Upper lobe of left lung (tissue), 6 donors: ENCODE measurements at regions not wholly inside any gene's neighbourhood (a gene's known extent, or its start where the extent isn't known, plus 50 kb on each side); places are given as distances from the start of the nearest gene placed in this dataset.
A peak's percentile ranks its signal among the peaks of the same experiment; 100 is the strongest.

Experiments
- ATAC-seq, 2 donors: fragments of 200-7000 bp; cut with Tn5 transposase; one replicate each; pipeline ENCODE4 v1.9.1; 2022; ENCODE audit warnings: mild to moderate bottlenecking in 2 of 2, moderate library complexity in 2 of 2; ENCODE audit not compliant: low FRiP score in 2 of 2
- DNase-seq, 2 donors: peaks; one replicate each; pipeline ENCODE4 v3.0.0-alpha.2; 2019 to 2020
- H3K27ac ChIP-seq, 4 donors: fragments of 200-600 bp; sonication (generic); one replicate each; pipeline ENCODE4 v1.5.1; 2016 to 2019
- H3K27me3 ChIP-seq, 4 donors: fragments of 200-600 bp; sonication (generic); one replicate each; pipeline ENCODE4 v1.5.1; 2017 to 2019
- H3K36me3 ChIP-seq, 4 donors: fragments of 200-600 bp; sonication (generic); one replicate each; pipeline ENCODE4 v1.5.1; 2016 to 2019
- H3K4me1 ChIP-seq, 4 donors: fragments of 200-600 bp; sonication (generic); one replicate each; pipeline ENCODE4 v1.5.1; 2018 to 2019
- H3K4me3 ChIP-seq, 4 donors: fragments of 200-600 bp; sonication (generic); one replicate each; pipeline ENCODE4 v1.5.1; 2017 to 2019; ENCODE audit warnings: mild to moderate bottlenecking in 2 of 4, moderate library complexity in 1 of 4
- H3K9me3 ChIP-seq, 4 donors: fragments of 200-600 bp; sonication (generic); one replicate each; pipeline ENCODE4 v1.5.1; 2018 to 2019
- EP300 ChIP-seq, 4 donors: sonication (generic); formaldehyde crosslinking; IDR thresholded peaks; one replicate each; pipeline ENCODE4 v1.5.1; 2017; ENCODE audit warnings: antibody characterized with exemption in 4 of 4, control low read depth in 2 of 4
- POLR2A ChIP-seq, 4 donors: fragments of 450-650 bp; IDR thresholded peaks; one replicate each; pipeline ENCODE4 v1.5.1; 2016 to 2017; ENCODE audit warnings: antibody characterized with exemption in 4 of 4, mild to moderate bottlenecking in 2 of 4
- POLR2AphosphoS5 ChIP-seq, 2 donors: sonication (generic); formaldehyde crosslinking; IDR thresholded peaks; one replicate each; pipeline ENCODE4 v1.5.1; 2017; ENCODE audit warnings: antibody characterized with exemption in 2 of 2
- WGBS, 2 donors: methylation state at CpG; one replicate each; pipeline ENCODE4 v1.1.5; 2017 to 2018; 5-methylcytosine and 5-hydroxymethylcytosine counted together
- TF ChIP-seq, protein P1 (sequence below), 6 experiments: fragments of 450-650 bp in 4 of 6; fragments of 200-600 bp in 2 of 6; sonication (generic) in 2 of 6; IDR thresholded peaks; one replicate each; pipeline ENCODE4 v1.5.1; 2016 to 2019; ENCODE audit warnings: antibody characterized with exemption in 6 of 6
- donor health status: DM: no; HTN: no; CAD: no; lungs with moderate emphysema.
- donor health status: DM: no; HTN: yes; CAD: no; lungs with severe emphysema.

- Histone ChIP-seq H3K36me3 (no peaks in the 10 kb centered on the region), H3K4me1 (peaks cover 0 to 6% (median 0%) of the 10 kb centered on the region in 4 donors), H3K27ac (no peak overlapping the region), H3K27me3 (no peaks in the 10 kb centered on the region), H3K9me3 (no peaks in the 10 kb centered on the region), H3K4me3 (no peak overlapping the region)
- no peak for ATAC-seq
- TF ChIP-seq EP300 (IDR thresholded peaks at IDR 0.05) (no peak), POLR2AphosphoS5 (IDR thresholded peaks at IDR 0.05) (no peak)
- TF ChIP-seq, protein P1, sequence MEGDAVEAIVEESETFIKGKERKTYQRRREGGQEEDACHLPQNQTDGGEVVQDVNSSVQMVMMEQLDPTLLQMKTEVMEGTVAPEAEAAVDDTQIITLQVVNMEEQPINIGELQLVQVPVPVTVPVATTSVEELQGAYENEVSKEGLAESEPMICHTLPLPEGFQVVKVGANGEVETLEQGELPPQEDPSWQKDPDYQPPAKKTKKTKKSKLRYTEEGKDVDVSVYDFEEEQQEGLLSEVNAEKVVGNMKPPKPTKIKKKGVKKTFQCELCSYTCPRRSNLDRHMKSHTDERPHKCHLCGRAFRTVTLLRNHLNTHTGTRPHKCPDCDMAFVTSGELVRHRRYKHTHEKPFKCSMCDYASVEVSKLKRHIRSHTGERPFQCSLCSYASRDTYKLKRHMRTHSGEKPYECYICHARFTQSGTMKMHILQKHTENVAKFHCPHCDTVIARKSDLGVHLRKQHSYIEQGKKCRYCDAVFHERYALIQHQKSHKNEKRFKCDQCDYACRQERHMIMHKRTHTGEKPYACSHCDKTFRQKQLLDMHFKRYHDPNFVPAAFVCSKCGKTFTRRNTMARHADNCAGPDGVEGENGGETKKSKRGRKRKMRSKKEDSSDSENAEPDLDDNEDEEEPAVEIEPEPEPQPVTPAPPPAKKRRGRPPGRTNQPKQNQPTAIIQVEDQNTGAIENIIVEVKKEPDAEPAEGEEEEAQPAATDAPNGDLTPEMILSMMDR (IDR thresholded peaks at IDR 0.05) = no peak
- DNase-seq = no peak
- 93% methylated on average over 4 of the region's 4 CpGs for WGBS, 2 donors
Observed at GRCh38 chr11:10358696-10359095, 53.8 kb downstream of the ADM start.

DNA sequence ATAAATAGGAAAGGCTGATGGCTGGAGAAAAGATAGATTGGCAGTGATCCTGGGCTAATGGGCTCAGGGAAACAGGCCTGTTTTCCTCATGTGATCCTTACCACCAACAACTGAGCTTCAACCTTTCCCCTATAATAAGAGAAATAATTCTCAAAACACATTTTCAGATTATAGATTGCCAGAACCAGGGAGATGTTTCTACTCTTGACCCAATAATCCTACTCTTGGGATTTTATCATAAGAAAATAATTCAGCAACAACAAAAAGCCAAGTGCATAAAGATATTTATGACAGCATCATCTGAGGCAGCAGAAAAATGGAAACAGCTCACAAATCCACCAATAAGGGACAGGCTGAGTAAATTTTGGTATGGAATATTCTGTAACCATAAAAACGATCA is 54.3 kb downstream of the ADM start:
- Histone ChIP-seq H3K4me1 (peaks cover 0 to 6% (median 0%) of the 10 kb centered on the region in 4 donors), H3K4me3 (no peak overlapping the region), H3K27me3 (no peaks in the 10 kb centered on the region), H3K36me3 (no peaks in the 10 kb centered on the region), H3K9me3 (no peaks in the 10 kb centered on the region), H3K27ac (no peak overlapping the region)
- DNase-seq (no peak), ATAC-seq (no peak)
- WGBS, 2 donors = 88% methylated on average over 1 of the region's 1 CpG
- TF ChIP-seq, protein P1 (IDR thresholded peaks at IDR 0.05) = no peak
- TF ChIP-seq POLR2A (IDR thresholded peaks at IDR 0.05) = no peak
- TF ChIP-seq POLR2AphosphoS5 (IDR thresholded peaks at IDR 0.05) = no peak
- TF ChIP-seq EP300 (IDR thresholded peaks at IDR 0.05) = no peak

GRCh38 chr11:10360835-10361234 is 56.0 kb downstream of the ADM start:
- Histone ChIP-seq H3K27me3 (no peaks in the 10 kb centered on the region), H3K4me1 (no peaks in the 10 kb centered on the region), H3K9me3 (no peaks in the 10 kb centered on the region), H3K27ac (no peak overlapping the region), H3K4me3 (no peak overlapping the region), H3K36me3 (no peaks in the 10 kb centered on the region)
- ATAC-seq (no peak), DNase-seq (no peak)
- TF ChIP-seq POLR2A (IDR thresholded peaks at IDR 0.05) (no peak), POLR2AphosphoS5 (IDR thresholded peaks at IDR 0.05) (no peak), EP300 (IDR thresholded peaks at IDR 0.05) (no peak)
- TF ChIP-seq, protein P1 (IDR thresholded peaks at IDR 0.05) = no peak

- Histone ChIP-seq H3K27ac (no peak overlapping the region), H3K4me1 (peaks cover 0 to 9% (median 5%) of the 10 kb centered on the region in 4 donors), H3K4me3 (no peak overlapping the region), H3K36me3 (no peaks in the 10 kb centered on the region), H3K27me3 (no peaks in the 10 kb centered on the region), H3K9me3 (no peaks in the 10 kb centered on the region)
- ATAC-seq = no peak
- TF ChIP-seq POLR2A (IDR thresholded peaks at IDR 0.05) = no peak
- TF ChIP-seq EP300 (IDR thresholded peaks at IDR 0.05) = no peak
- TF ChIP-seq, protein P1 (IDR thresholded peaks at IDR 0.05) = no peak
- no peak for TF ChIP-seq POLR2AphosphoS5 (IDR thresholded peaks at IDR 0.05)
- 87 to 92% methylated on average over 5 of the region's 5 CpGs for WGBS, 2 donors
- DNase-seq = no peak
Observed at GRCh38 chr11:10365045-10365444, 60.2 kb downstream of the ADM start.

GRCh38 chr11:10366568-10367331 is 61.9 kb downstream of the ADM start:
- Histone ChIP-seq H3K4me1 (peaks cover 0 to 9% (median 5%) of the 10 kb centered on the region in 4 donors), H3K9me3 (no peaks in the 10 kb centered on the region), H3K4me3 (no peak overlapping the region), H3K27me3 (no peaks in the 10 kb centered on the region), H3K27ac (peak overlapping the region in 3 of 4 donors; percentile 3 to 22 (median 16)), H3K36me3 (no peaks in the 10 kb centered on the region)
- peak in 1 of 4 donors; percentile 36 for TF ChIP-seq EP300 (IDR thresholded peaks at IDR 0.05)
- no peak for TF ChIP-seq POLR2A (IDR thresholded peaks at IDR 0.05)
- peak; percentile 83 to 91 for TF ChIP-seq POLR2AphosphoS5 (IDR thresholded peaks at IDR 0.05)
- TF ChIP-seq, protein P1 (IDR thresholded peaks at IDR 0.05) = peak; percentile 64 to 82 (median 78)
- ATAC-seq (peak; percentile 89 to 90), DNase-seq (peak in 1 of 2 donors; percentile 79)
- 27 to 30% methylated on average over 8 of the region's 8 CpGs for WGBS, 2 donors
